ENCODE measurements at regions not wholly inside any gene's neighbourhood (a gene's known extent, or its start where the extent isn't known, plus 50 kb on each side); places are given as distances from the start of the nearest gene placed in this dataset.

DNA sequence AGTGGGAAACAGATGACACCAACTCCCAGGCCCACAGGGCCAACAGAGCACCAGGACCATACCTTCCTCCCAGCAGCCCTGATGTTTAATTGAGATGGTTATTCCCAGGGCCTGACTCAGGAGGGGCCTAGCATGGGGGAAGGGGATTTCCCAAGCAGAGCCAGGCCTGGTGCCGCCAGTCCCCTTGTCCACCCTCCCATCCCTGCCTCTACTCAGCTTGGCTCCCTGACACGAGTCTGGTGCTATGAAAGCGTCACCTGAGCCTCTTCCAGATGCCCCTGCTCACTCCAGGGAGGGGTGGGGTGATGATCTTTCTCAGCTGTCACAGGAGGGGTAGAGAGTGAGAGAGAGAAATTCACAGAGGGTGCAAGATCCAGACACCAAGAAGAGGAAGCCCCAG lies 72.7 kb downstream of the EFNB1 start:
- no peak for FAIRE-seq

More for the DNA sequence above, 72.7 kb downstream of the EFNB1 start:
- dilution Hi-C loops (cut with MboI; ENCODE audit: extremely low pct_ligation_motif_present, low sequenced_read_pairs) (no loop called here), intact Hi-C loops (cut with micrococcal nuclease) (no loop called here)
- Histone ChIP-seq H3K27ac (ENCODE audit: insufficient read depth, low read depth, low read length) (no peak overlapping the region), H3K27me3 (ENCODE audit: control insufficient read depth in 2 of 2, insufficient read depth in 2 of 2, low read length in 2 of 2) (no peaks in the 10 kb centered on the region), H4K20me1 (replicated peaks; ENCODE audit: control insufficient read depth, extremely low read depth, insufficient read depth, low read length) (no peaks in the 10 kb centered on the region), H3K9me3 (replicated peaks; ENCODE audit: control insufficient read depth, insufficient read depth, low read length) (no peaks in the 10 kb centered on the region), H2AFZ (ENCODE audit: low read depth, low read length) (no peak overlapping the region), H3K9ac (replicated peaks; ENCODE audit: extremely low read depth, insufficient read depth, low read length) (no peak overlapping the region), H3K4me2 (ENCODE audit: insufficient read depth, low read length) (no peak overlapping the region), H3K4me3 (replicated peaks in 1 of 3; ENCODE audit: insufficient read depth in 1 of 3, low read depth in 1 of 3, low read length in 3 of 3) (no peak overlapping the region), H3K79me2 (ENCODE audit: control insufficient read depth, insufficient read depth, low read length) (no peaks in the 10 kb centered on the region), H3K9me1 (replicated peaks; ENCODE audit: control insufficient read depth, extremely low read depth, insufficient read depth, low read length) (no peaks in the 10 kb centered on the region), H3K4me1 (ENCODE audit: control insufficient read depth, extremely low read depth, insufficient read depth, low read length) (no peaks in the 10 kb centered on the region), H3K36me3 (ENCODE audit: control insufficient read depth in 2 of 2, extremely low read depth in 1 of 2, insufficient read depth in 2 of 2, low read length in 2 of 2) (no peaks in the 10 kb centered on the region)
- TF ChIP-seq, protein P1, sequence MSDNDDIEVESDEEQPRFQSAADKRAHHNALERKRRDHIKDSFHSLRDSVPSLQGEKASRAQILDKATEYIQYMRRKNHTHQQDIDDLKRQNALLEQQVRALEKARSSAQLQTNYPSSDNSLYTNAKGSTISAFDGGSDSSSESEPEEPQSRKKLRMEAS (IDR thresholded peaks at IDR 0.05; ENCODE audit: insufficient read depth, insufficient read length) = no peak
- TF ChIP-seq FOS (IDR thresholded peaks at IDR 0.05; ENCODE audit: borderline replicate concordance, insufficient read depth, low read length) = no peak
- no peak for TF ChIP-seq JUN (IDR thresholded peaks at IDR 0.05; ENCODE audit: borderline replicate concordance, insufficient read depth, insufficient read length, low read depth)
- TF ChIP-seq, protein P2, sequence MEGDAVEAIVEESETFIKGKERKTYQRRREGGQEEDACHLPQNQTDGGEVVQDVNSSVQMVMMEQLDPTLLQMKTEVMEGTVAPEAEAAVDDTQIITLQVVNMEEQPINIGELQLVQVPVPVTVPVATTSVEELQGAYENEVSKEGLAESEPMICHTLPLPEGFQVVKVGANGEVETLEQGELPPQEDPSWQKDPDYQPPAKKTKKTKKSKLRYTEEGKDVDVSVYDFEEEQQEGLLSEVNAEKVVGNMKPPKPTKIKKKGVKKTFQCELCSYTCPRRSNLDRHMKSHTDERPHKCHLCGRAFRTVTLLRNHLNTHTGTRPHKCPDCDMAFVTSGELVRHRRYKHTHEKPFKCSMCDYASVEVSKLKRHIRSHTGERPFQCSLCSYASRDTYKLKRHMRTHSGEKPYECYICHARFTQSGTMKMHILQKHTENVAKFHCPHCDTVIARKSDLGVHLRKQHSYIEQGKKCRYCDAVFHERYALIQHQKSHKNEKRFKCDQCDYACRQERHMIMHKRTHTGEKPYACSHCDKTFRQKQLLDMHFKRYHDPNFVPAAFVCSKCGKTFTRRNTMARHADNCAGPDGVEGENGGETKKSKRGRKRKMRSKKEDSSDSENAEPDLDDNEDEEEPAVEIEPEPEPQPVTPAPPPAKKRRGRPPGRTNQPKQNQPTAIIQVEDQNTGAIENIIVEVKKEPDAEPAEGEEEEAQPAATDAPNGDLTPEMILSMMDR (IDR thresholded peaks at IDR 0.05; ENCODE audit: extremely low read depth in 1 of 2, insufficient read depth in 1 of 2, low read depth in 1 of 2, low read length in 2 of 2) = no peak
- no peak for TF ChIP-seq POLR2A (IDR thresholded peaks at IDR 0.05; ENCODE audit: low read depth, low read length)
- TF ChIP-seq MYC (IDR thresholded peaks at IDR 0.05; ENCODE audit: low read depth, low read length) = no peak
- TF ChIP-seq EZH2 (IDR thresholded peaks at IDR 0.05; ENCODE audit: borderline replicate concordance, low read depth, low read length, severe bottlenecking) = no peak
- no peak for TF ChIP-seq GATA2 (IDR thresholded peaks at IDR 0.05; ENCODE audit: insufficient read depth, insufficient read length, low read depth, low read length)
- no peak for TF ChIP-seq POLR2AphosphoS5 (IDR thresholded peaks at IDR 0.05; ENCODE audit: insufficient read depth, low read depth, low read length)
- CTCF ChIA-PET = no interaction called here
- POLR2A ChIA-PET = no interaction called here
- no peak for DNase-seq (ENCODE audit: low read depth, low spot score)
- BruUV-seq (replicated peaks) = no TSS peak

All from endothelial cell of umbilical vein (primary cell).